Upper lobe of right lung (tissue), 1 donor: ENCODE measurements at regions not wholly inside any gene's neighbourhood (a gene's known extent, or its start where the extent isn't known, plus 50 kb on each side); places are given as distances from the start of the nearest gene placed in this dataset.

Experiments
- ATAC-seq: fragments of 200-7000 bp; cut with Tn5 transposase; one replicate; pipeline ENCODE4 v1.9.1; 2020; ENCODE audit warnings: mild to moderate bottlenecking, moderate library complexity
- DNase-seq: peaks from one replicate; pipeline ENCODE4 v3.0.0-alpha.2; 2020
- H3K27ac ChIP-seq: fragments of 200-600 bp; one replicate; pipeline ENCODE4 v1.8.0; 2022
- H3K27me3 ChIP-seq: fragments of 200-600 bp; one replicate; pipeline ENCODE4 v1.8.0; 2022; ENCODE audit warnings: mild to moderate bottlenecking
- H3K36me3 ChIP-seq: fragments of 200-600 bp; one replicate; pipeline ENCODE4 v1.8.0; 2022
- H3K4me1 ChIP-seq: fragments of 200-600 bp; one replicate; pipeline ENCODE4 v1.8.0; 2022
- H3K4me3 ChIP-seq: fragments of 200-600 bp; one replicate; pipeline ENCODE4 v1.8.0; 2022; ENCODE audit warnings: mild to moderate bottlenecking
- H3K9me3 ChIP-seq: fragments of 200-600 bp; one replicate; pipeline ENCODE4 v1.8.0; 2022
- CTCF ChIP-seq: fragments of 200-600 bp; IDR thresholded peaks from one replicate; pipeline ENCODE4 v1.8.0; 2022; ENCODE audit warnings: antibody characterized with exemption
- intact Hi-C: fragments of 100-400 bp; cut with DNase I; formaldehyde crosslinking; loops from one replicate; pipeline ENCODE4 v1.11.0; 2022
- donor health status: DM: no; HTN: yes; CAD: no; lungs with severe emphysema.

GRCh38 chr12:85639834-85640233 is 196.4 kb downstream of the RASSF9 start:
- TF ChIP-seq CTCF, result no peak
- Histone ChIP-seq H3K4me1 (no peaks in the 10 kb centered on the region), H3K36me3 (no peaks in the 10 kb centered on the region), H3K4me3 (no peak overlapping the region), H3K27me3 (no peaks in the 10 kb centered on the region), H3K9me3 (no peaks in the 10 kb centered on the region), H3K27ac (no peak overlapping the region)
- intact Hi-C loops, result no loop called here
- ATAC-seq (no peak), DNase-seq (no peak)

GRCh38 chr12:85641796-85642195 is 194.4 kb downstream of the RASSF9 start:
- intact Hi-C loops, result no loop called here
- no peaks in the 10 kb centered on the region for H3K4me1 ChIP-seq

GRCh38 chr12:85642288-85642687 is 193.9 kb downstream of the RASSF9 start:
- DNase-seq, result no peak
- ATAC-seq, result no peak
- H3K27ac ChIP-seq, result no peak overlapping the region
- intact Hi-C loops, result no loop called here
- no peaks in the 10 kb centered on the region for H3K9me3 ChIP-seq
- no peaks in the 10 kb centered on the region for H3K36me3 ChIP-seq
- no peak for TF ChIP-seq CTCF
- H3K4me3 ChIP-seq, result no peak overlapping the region
- no peaks in the 10 kb centered on the region for H3K27me3 ChIP-seq
- H3K4me1 ChIP-seq, result no peaks in the 10 kb centered on the region

More at GRCh38 chr12:85641796-85642195, 194.4 kb downstream of the RASSF9 start:
- Histone ChIP-seq H3K27ac (no peak overlapping the region), H3K27me3 (no peaks in the 10 kb centered on the region), H3K36me3 (no peaks in the 10 kb centered on the region), H3K9me3 (no peaks in the 10 kb centered on the region), H3K4me3 (no peak overlapping the region)
- TF ChIP-seq CTCF, result no peak
- no peak for DNase-seq
- no peak for ATAC-seq

- Histone ChIP-seq H3K27ac (no peak overlapping the region), H3K36me3 (no peaks in the 10 kb centered on the region), H3K4me3 (no peak overlapping the region), H3K27me3 (no peaks in the 10 kb centered on the region), H3K9me3 (no peaks in the 10 kb centered on the region), H3K4me1 (no peaks in the 10 kb centered on the region)
- DNase-seq (no peak), ATAC-seq (no peak)
- intact Hi-C loops, result no loop called here
- no peak for TF ChIP-seq CTCF
Observed at GRCh38 chr12:85642808-85643207, 193.4 kb downstream of the RASSF9 start.

- H3K9me3 ChIP-seq, result no peaks in the 10 kb centered on the region
- H3K4me1 ChIP-seq, result no peaks in the 10 kb centered on the region
- no peak for DNase-seq
- no peak overlapping the region for H3K27ac ChIP-seq
- intact Hi-C loops, result no loop called here
- H3K27me3 ChIP-seq, result no peaks in the 10 kb centered on the region
- H3K36me3 ChIP-seq, result no peaks in the 10 kb centered on the region
- no peak for TF ChIP-seq CTCF
- H3K4me3 ChIP-seq, result no peak overlapping the region
- no peak for ATAC-seq
Observed at GRCh38 chr12:85644508-85644907, 191.7 kb downstream of the RASSF9 start.

GRCh38 chr12:85653731-85654455 is 182.3 kb downstream of the RASSF9 start:
- TF ChIP-seq CTCF, result no peak
- no peak for DNase-seq
- Histone ChIP-seq H3K4me3 (no peak overlapping the region), H3K27me3 (no peaks in the 10 kb centered on the region), H3K4me1 (no peaks in the 10 kb centered on the region), H3K27ac (no peak overlapping the region), H3K9me3 (no peaks in the 10 kb centered on the region), H3K36me3 (no peaks in the 10 kb centered on the region)
- no peak for ATAC-seq
- intact Hi-C loops, result no loop called here
